Nephron progenitor cell (in vitro differentiated cells): ENCODE measurements at regions not wholly inside any gene's neighbourhood (a gene's known extent, or its start where the extent isn't known, plus 50 kb on each side); places are given as distances from the start of the nearest gene placed in this dataset.

ENCODE experiments used
- DNase-seq: peaks from one replicate; pipeline ENCODE4 v3.0.0; 2021
- H3K27ac Mint-ChIP-seq: 2 replicates; pipeline ENCODE4 v1.8.0; 2021; ENCODE audit warnings: mild to moderate bottlenecking, moderate library complexity, mixed read lengths
- H3K27me3 Mint-ChIP-seq: 2 replicates; pipeline ENCODE4 v1.8.0; 2021; ENCODE audit warnings: mild to moderate bottlenecking, low read depth, mixed read lengths; ENCODE audit not compliant: poor library complexity
- H3K36me3 Mint-ChIP-seq: 2 replicates; pipeline ENCODE4 v1.8.0; 2021; ENCODE audit warnings: low read depth, mixed read lengths
- H3K4me1 Mint-ChIP-seq: 2 replicates; pipeline ENCODE4 v1.8.0; 2021; ENCODE audit warnings: mixed read lengths
- H3K4me3 Mint-ChIP-seq: 2 replicates; pipeline ENCODE4 v1.8.0; 2021; ENCODE audit warnings: mild to moderate bottlenecking, moderate library complexity, mixed read lengths
- H3K9me3 Mint-ChIP-seq: 2 replicates; pipeline ENCODE4 v1.8.0; 2021; ENCODE audit warnings: mild to moderate bottlenecking, moderate library complexity, mixed read lengths
- CTCF ChIP-seq: fragments of 200-600 bp; sonication (generic); IDR thresholded peaks from 2 replicates; pipeline ENCODE4 v1.5.0; 2021; ENCODE audit warnings: antibody characterized with exemption

DNA sequence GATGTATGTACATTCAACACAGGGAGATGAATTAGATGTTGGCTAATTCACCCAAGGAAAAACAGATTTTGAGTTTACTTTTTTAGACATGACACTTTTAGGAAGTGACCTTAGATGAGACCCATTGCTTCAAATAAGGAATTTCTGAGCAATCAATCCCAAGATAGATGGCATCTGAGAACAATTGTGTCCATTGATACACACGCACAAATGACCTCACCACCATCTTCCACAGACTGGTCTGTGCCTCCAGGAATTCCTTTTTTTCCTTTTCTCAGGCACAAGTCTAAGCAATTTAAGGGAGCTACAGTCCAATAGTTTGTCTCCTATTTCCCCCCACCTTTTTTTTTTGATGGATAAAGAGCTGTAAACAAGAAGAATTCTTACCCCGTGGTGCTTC is 265.3 kb downstream of the TBL1XR1 start:
- Mint-ChIP-seq H3K36me3 (peaks cover 6% of the 10 kb centered on the region), H3K4me3 (no peak overlapping the region), H3K9me3 (peaks cover 6% of the 10 kb centered on the region), H3K27me3 (peaks cover 6% of the 10 kb centered on the region), H3K27ac (no peak overlapping the region), H3K4me1 (peaks cover 35% of the 10 kb centered on the region)
- TF ChIP-seq CTCF, result no peak
- DNase-seq, result no peak

- TF ChIP-seq CTCF, result no peak
- H3K36me3 Mint-ChIP-seq, result peaks cover 6% of the 10 kb centered on the region
- H3K4me3 Mint-ChIP-seq, result no peak overlapping the region
- no peak overlapping the region for H3K27ac Mint-ChIP-seq
- peaks cover 16% of the 10 kb centered on the region for H3K9me3 Mint-ChIP-seq
- H3K27me3 Mint-ChIP-seq, result peaks cover 6% of the 10 kb centered on the region
- DNase-seq, result no peak
- peaks cover 45% of the 10 kb centered on the region for H3K4me1 Mint-ChIP-seq
These were observed 266.3 kb downstream of the TBL1XR1 start for GRCh38 chr3:176930942-176931341.

DNA sequence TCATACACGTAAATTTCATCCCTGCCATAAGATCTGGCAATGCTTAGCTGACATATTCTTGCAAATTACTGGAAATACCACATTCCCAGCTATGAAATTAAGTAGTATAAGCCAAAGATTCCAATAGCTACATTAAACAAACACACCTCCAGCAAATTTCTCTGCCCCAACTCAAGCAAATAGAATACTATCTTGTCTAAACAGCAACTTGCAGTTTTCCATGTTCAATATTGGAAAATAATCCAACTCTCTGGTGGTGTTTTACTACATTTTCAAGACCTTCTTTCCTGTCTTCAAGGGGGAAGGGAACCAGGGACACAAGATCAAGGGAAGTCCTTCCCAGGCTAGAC is 268.7 kb downstream of the TBL1XR1 start:
- TF ChIP-seq CTCF, result no peak
- Mint-ChIP-seq H3K4me1 (peaks cover 28% of the 10 kb centered on the region), H3K4me3 (no peak overlapping the region), H3K36me3 (no peaks in the 10 kb centered on the region), H3K27me3 (no peaks in the 10 kb centered on the region), H3K27ac (no peak overlapping the region), H3K9me3 (peaks cover 18% of the 10 kb centered on the region)
- no peak for DNase-seq

GRCh38 chr3:176927706-176928581 is 269.3 kb downstream of the TBL1XR1 start:
- Mint-ChIP-seq H3K4me3 (no peak overlapping the region), H3K9me3 (peaks cover 19% of the 10 kb centered on the region), H3K27ac (no peak overlapping the region), H3K4me1 (peaks cover 23% of the 10 kb centered on the region), H3K36me3 (no peaks in the 10 kb centered on the region), H3K27me3 (no peaks in the 10 kb centered on the region)
- no peak for DNase-seq
- no peak for TF ChIP-seq CTCF

DNA sequence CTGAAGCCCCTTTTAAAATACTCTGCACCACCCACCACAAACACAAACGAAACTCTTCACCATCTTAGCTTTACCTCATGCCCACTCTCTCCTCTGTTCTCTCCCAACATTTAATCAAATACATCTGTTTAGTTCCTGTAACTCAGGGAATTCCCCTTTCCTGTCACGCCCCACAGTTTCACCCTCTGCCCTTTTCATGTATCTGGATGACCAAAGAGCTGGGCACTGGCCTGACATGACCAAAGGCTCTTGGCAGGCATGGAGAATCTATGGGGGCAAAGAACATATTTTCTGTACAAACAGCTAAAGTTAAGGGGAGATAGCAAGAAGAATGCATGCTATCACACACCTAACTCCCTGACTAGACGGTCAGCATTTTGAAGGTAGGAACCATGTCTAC is 270.0 kb downstream of the TBL1XR1 start:
- no peak for DNase-seq
- Mint-ChIP-seq H3K36me3 (no peaks in the 10 kb centered on the region), H3K9me3 (peaks cover 19% of the 10 kb centered on the region), H3K27ac (peak overlapping the region; percentile 8), H3K4me1 (peaks cover 27% of the 10 kb centered on the region), H3K4me3 (no peak overlapping the region), H3K27me3 (no peaks in the 10 kb centered on the region)
- TF ChIP-seq CTCF, result no peak

- H3K4me3 Mint-ChIP-seq, result no peak overlapping the region
- H3K9me3 Mint-ChIP-seq, result peaks cover 19% of the 10 kb centered on the region
- no peak for DNase-seq
- H3K4me1 Mint-ChIP-seq, result peaks cover 33% of the 10 kb centered on the region
- no peak for TF ChIP-seq CTCF
- no peak overlapping the region for H3K27ac Mint-ChIP-seq
- H3K27me3 Mint-ChIP-seq, result no peaks in the 10 kb centered on the region
- no peaks in the 10 kb centered on the region for H3K36me3 Mint-ChIP-seq
These were observed 270.6 kb downstream of the TBL1XR1 start for GRCh38 chr3:176926688-176927087.
